Superior temporal gyrus (tissue), 1 donor: ENCODE measurements at regions not wholly inside any gene's neighbourhood (a gene's known extent, or its start where the extent isn't known, plus 50 kb on each side); places are given as distances from the start of the nearest gene placed in this dataset.

Experiments
- DNase-seq: peaks from one replicate; pipeline ENCODE4 v3.0.0-alpha.2; 2016; ENCODE audit errors: extremely low spot score

- no peak for DNase-seq
These were observed 147.5 kb upstream of the RBFOX1 start for GRCh38 chr16:7185165-7185564.

- no peak for DNase-seq
These were observed 148.9 kb upstream of the RBFOX1 start for GRCh38 chr16:7183768-7184167.

DNA sequence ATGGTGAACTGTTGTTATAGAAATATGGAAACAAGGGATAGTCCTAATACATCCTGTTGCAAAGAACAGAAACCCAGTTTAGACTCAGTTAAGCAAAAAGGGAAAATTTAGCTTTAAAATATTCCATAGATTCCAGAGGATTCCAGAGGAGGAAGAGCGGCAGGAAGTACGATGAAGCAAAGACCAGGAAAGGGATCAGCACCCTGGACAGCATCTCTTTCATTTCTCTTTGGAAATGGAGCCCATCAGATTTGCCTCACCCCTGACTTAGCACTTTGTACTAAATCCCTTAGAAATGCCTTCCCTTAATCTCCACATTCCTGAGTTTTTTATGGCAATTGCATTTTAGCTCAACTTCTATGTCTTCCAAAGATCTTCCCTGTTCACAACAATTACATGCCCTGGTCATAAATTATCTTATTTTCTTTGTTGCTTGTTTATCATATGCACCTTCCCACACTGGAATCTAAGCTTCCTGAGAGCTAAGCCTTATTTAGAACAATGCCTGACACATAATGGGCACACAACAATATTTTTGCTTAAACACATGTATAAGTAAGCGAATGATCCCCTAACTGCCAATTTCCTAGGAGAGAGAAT, 150.0 kb upstream of the RBFOX1 start:
- no peak for DNase-seq

DNA sequence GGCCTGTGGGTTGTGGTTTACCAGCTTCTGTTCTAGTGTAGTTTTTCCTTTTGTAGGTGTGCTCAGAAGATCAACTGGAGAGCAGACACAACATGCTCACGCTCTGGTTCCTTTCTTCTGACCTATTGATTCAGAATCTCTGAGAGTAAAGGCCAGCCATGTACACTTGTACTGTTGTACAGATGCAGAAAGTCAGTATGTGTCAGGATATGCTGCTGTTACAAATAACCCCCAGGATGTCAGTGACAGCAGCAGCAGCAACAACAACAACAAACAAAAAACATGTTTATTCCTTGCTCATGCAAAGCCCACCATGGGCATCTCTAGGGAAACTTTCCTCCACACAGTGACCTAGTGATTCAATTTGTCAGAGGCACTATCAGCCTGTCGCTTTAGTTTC, 154.8 kb upstream of the RBFOX1 start:
- no peak for DNase-seq

- DNase-seq = no peak
These were observed 161.5 kb upstream of the RBFOX1 start for GRCh38 chr16:7171151-7171550.

GRCh38 chr16:7167626-7168025, 165.0 kb upstream of the RBFOX1 start:
- DNase-seq = no peak

DNA sequence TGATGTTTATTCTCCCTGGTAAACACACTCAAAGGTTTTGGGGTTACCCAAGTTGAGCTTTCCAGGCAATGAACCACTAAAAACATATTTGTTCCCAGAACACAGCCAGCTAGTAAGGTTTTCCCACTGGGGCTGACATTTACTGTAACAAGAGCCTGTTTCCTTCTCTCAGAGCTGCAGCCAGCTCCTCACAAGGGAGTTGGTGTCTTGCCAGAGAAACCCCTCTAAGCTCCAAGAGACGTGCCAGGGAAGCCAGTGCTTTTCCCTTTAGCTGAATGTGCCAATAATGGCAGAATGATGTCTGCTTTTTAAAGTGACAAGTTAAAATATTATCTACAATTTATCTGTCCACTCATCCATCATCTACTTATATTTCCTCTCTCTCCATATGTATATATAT, 170.8 kb upstream of the RBFOX1 start:
- no peak for DNase-seq

DNA sequence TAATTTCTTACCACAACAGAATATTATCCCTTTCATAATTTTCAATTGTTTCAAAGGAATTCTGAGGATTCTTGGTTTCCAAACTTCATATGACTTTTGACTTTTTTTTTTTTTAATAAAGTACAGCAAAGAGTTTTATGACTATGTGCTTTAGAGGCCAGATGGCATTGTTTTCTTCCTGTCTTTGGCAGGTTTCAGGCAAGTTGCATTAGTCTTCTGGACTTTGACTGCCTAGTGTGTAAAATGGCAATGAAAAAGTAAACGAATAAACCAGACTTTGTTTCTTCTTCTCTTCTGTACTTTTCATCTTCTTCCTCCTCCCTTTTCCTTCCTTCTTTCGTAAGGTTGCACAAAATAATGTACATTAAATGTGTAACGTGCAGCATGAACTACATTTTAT, 172.6 kb upstream of the RBFOX1 start:
- no peak for DNase-seq

- no peak for DNase-seq
These were observed 174.2 kb upstream of the RBFOX1 start for GRCh38 chr16:7158481-7158880.

GRCh38 chr16:7150230-7150629, 182.4 kb upstream of the RBFOX1 start:
- DNase-seq = no peak

DNA sequence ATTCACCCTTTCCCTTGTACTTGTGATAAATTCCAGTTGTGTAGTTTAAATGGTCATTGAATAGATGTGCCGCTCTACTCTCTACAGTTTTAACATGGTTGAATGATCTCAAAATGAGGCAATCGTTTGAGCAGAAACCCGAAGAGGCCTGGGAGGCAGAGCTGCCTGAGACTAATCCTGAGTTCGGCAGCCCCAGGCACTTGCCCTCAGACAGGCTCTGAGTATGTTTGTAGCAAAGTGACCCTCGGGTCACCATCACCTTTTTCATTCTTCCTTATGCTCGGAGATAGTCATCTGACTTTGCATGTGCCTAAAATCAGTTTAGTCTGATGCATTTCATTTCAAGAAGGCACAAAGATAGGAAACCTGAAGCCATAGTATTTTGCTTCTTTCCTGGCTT, 184.0 kb upstream of the RBFOX1 start:
- no peak for DNase-seq

GRCh38 chr16:7140899-7141298, 191.7 kb upstream of the RBFOX1 start:
- DNase-seq = peak; percentile 51

DNA sequence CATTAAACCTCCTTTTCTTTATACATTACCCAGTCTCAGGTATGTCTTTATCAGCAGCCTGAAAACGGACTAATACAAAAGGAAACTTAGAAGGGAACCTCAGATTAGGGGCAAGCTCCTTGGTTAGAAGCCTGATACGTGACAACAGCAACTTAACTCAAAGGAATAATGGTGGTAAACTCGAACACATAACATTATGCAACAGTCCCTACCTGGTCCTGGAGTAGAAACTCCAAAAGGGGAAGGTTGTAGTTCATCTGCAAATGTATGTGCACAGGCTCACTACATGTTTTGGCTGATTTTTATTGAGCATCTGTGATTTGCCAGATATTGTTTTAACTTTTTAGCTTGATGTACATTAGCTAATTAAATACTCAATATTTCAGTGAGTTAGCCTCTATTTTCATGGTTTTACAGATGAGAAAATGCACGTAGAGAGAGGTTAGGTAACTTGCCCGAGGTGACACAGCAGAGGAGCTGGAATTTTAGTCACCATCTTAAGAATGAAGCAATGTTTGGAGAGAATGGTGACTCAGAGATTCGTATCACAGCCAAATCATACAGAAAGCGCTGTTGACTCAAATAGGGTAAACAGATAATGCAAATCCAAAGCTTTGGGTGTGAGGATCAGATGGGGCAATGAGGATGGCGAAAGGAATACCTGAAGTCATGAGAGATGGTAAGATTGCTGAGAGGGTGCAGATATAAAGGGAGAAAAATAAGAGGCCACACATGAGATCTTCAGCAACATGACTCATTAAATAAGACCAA, 194.9 kb upstream of the RBFOX1 start:
- no peak for DNase-seq

- DNase-seq = no peak
These were observed 200.2 kb upstream of the RBFOX1 start for GRCh38 chr16:7132465-7132864.

- no peak for DNase-seq
These were observed 207.9 kb upstream of the RBFOX1 start for GRCh38 chr16:7124701-7125100.

DNA sequence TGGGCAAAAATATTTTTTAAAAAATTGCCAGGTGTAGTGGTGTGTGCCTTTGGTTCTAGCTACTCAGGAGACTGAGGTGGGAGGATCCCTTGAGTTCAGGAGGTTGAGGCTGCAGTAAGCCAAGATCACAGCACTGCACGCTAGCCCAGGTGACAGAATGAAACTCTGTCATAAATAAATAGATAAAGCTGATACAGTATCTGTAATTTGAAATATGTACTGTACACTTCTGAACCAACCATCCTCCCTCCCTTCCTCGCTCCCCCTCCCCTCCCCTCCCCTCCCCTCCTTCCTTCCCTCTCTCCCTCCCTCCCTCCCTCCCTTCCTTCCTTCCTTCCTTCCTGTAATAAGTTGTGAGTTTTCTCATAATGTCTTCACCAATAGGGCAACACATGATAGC, 208.4 kb upstream of the RBFOX1 start:
- no peak for DNase-seq

DNA sequence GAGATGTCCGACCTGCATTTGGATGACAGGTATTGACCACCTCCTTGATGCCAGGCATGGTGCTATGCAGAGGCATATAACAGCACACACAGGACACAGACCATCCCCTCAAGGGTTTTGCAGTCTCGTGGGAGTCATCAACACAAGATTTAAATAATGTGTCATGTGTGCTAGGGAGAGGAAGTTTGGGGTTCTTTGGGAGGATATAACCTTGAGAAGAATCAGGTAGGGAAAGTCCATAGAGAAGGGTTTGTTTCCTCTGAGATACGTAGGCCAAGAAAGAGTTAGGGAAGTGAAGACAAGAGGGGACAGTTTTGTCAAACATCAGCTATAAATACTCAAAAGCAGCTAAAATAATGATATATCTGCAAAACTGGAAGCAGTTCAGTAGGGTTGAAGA, 215.9 kb upstream of the RBFOX1 start:
- no peak for DNase-seq

GRCh38 chr16:7115898-7116297, 216.7 kb upstream of the RBFOX1 start:
- DNase-seq = no peak

- no peak for DNase-seq
These were observed 218.7 kb upstream of the RBFOX1 start for GRCh38 chr16:7113949-7114348.

- no peak for DNase-seq
These were observed 219.2 kb upstream of the RBFOX1 start for GRCh38 chr16:7113395-7113794.

- DNase-seq = no peak
These were observed 221.4 kb upstream of the RBFOX1 start for GRCh38 chr16:7111265-7111664.

DNA sequence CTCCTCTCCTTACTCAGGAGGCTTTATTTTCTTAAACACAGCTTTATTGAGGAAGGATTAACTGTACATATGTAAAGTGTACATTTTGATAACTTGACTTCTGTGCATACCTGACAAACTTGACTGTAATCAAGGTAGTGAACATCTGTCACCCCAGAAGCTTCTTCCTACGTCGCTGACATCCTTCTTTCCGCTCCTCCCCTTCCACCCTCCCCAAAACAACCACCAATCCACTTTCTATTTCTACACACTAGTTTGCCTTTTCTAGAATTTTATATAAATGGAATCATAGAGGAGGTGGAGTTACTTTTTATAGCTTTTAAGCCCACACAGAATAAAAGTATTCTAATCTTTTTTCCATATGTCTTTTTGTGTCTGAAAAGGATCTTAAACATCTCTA, 225.2 kb upstream of the RBFOX1 start:
- no peak for DNase-seq

DNA sequence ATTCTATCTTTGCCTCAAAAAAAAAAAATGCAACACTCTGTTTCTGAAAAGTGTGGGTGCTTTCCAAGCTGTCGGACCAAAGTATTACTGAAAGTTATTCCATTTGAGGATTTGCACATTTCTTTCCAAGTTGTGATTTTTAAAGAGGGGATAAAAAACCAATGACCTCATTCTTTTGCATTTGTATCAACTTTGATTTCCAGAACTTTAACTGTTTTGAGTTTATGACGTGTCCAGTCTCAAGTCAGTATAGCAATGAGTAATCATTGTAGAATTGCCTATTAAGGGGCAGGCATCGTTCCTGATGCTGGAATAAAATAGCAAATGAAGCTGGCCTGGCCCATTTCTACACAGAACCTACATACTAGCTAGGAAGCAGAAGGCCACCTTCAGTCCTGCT, 229.6 kb upstream of the RBFOX1 start:
- DNase-seq = no peak

- peak; percentile 32 for DNase-seq
These were observed 231.6 kb upstream of the RBFOX1 start for GRCh38 chr16:7101054-7101453.
